ENCODE measurements at regions not wholly inside any gene's neighbourhood (a gene's known extent, or its start where the extent isn't known, plus 50 kb on each side); places are given as distances from the start of the nearest gene placed in this dataset.

DNA sequence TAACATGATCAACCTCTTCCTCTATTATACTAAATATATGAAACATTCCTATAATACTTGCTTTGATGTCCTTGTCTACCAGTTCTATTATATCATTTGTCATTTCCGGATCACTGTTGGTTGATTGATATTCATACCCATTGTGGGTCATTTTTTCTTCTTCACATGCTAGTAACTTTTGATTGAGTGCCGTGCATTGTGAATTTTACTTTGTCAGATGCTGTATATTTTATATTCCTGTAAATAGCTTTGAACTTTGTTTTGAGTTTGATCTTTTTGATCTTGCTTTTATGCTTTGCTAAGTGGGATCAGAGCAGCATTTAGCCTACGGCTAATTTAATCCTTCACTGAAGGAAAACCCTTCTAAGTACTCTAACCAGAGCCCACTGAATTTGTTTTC lies 168.9 kb upstream of the RAB6C start:
- Mint-ChIP-seq H3K27me3 (ENCODE audit: insufficient read depth, low read depth) (no peaks in the 10 kb centered on the region), H3K4me1 (peaks cover 7% of the 10 kb centered on the region)
- TF ChIP-seq, protein P1, sequence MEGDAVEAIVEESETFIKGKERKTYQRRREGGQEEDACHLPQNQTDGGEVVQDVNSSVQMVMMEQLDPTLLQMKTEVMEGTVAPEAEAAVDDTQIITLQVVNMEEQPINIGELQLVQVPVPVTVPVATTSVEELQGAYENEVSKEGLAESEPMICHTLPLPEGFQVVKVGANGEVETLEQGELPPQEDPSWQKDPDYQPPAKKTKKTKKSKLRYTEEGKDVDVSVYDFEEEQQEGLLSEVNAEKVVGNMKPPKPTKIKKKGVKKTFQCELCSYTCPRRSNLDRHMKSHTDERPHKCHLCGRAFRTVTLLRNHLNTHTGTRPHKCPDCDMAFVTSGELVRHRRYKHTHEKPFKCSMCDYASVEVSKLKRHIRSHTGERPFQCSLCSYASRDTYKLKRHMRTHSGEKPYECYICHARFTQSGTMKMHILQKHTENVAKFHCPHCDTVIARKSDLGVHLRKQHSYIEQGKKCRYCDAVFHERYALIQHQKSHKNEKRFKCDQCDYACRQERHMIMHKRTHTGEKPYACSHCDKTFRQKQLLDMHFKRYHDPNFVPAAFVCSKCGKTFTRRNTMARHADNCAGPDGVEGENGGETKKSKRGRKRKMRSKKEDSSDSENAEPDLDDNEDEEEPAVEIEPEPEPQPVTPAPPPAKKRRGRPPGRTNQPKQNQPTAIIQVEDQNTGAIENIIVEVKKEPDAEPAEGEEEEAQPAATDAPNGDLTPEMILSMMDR (IDR thresholded peaks at IDR 0.05) = no peak
- TF ChIP-seq EZH2 (IDR thresholded peaks at IDR 0.05) = no peak
- TF ChIP-seq EZH2phosphoT487 (IDR thresholded peaks at IDR 0.05) = no peak

DNA sequence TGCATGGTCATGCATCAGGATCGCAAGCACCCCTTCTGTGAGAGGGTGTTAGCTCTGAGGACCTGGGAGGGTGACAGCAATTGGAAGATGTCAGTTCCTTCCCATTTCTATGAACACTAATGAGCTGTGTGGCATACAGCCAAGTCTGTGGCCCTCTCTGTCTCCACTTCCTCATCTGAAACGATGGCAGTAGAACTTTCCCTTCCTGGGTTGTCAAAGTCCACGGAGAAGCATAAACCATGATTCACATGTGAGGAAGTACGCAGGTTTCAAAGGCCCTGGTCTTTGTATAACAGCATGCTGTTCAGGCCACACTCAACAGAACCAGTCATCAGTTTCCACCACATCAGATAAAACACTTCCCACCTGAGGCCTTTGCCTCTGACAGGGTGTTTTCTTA lies 167.4 kb upstream of the RAB6C start:
- no peaks in the 10 kb centered on the region for H3K36me3 ChIP-seq
- peaks cover 7% of the 10 kb centered on the region for H3K4me1 Mint-ChIP-seq
- H3K9me3 Mint-ChIP-seq = peaks cover 8% of the 10 kb centered on the region
- H3K27ac Mint-ChIP-seq = no peak overlapping the region
- DNase-seq (ENCODE audit: low spot score) = no peak
- no peak overlapping the region for H3K4me3 ChIP-seq
- H3K27me3 ChIP-seq = no peaks in the 10 kb centered on the region
- H3K36me3 Mint-ChIP-seq = no peaks in the 10 kb centered on the region
- H4K20me1 ChIP-seq (ENCODE audit: low read depth) = no peaks in the 10 kb centered on the region
- H3K4me2 ChIP-seq = no peak overlapping the region
- peaks cover 3% of the 10 kb centered on the region for H3K4me1 ChIP-seq
- H3K9ac ChIP-seq = no peak overlapping the region
- H3F3A ChIP-seq (ENCODE audit: low read depth) = no peaks in the 10 kb centered on the region
- no peaks in the 10 kb centered on the region for H3K79me2 ChIP-seq (ENCODE audit: low read depth)
- H2AFZ ChIP-seq (replicated peaks) = no peak overlapping the region
- no peak overlapping the region for H3K27ac ChIP-seq
- no peaks in the 10 kb centered on the region for H3K9me3 ChIP-seq (ENCODE audit: low read depth)
- TF ChIP-seq EZH2 (IDR thresholded peaks at IDR 0.05) = no peak
- TF ChIP-seq, protein P1 (IDR thresholded peaks at IDR 0.05) = no peak
- TF ChIP-seq EZH2phosphoT487 (IDR thresholded peaks at IDR 0.05) = no peak
- H3K4me3 Mint-ChIP-seq = no peak overlapping the region
- H3K27me3 Mint-ChIP-seq (ENCODE audit: insufficient read depth, low read depth) = no peaks in the 10 kb centered on the region

More for the DNA sequence above, 168.9 kb upstream of the RAB6C start:
- Histone ChIP-seq H3K9me3 (ENCODE audit: low read depth) (no peaks in the 10 kb centered on the region), H3K4me3 (no peak overlapping the region), H3K4me2 (no peak overlapping the region), H3K27me3 (no peaks in the 10 kb centered on the region), H3K36me3 (no peaks in the 10 kb centered on the region), H3K27ac (no peak overlapping the region), H3K79me2 (ENCODE audit: low read depth) (no peaks in the 10 kb centered on the region), H3K9ac (no peak overlapping the region), H4K20me1 (ENCODE audit: low read depth) (no peaks in the 10 kb centered on the region), H3F3A (ENCODE audit: low read depth) (peaks cover 8% of the 10 kb centered on the region), H3K4me1 (peaks cover 16% of the 10 kb centered on the region), H2AFZ (replicated peaks) (no peak overlapping the region)
- no peak overlapping the region for H3K4me3 Mint-ChIP-seq
- no peak for DNase-seq (ENCODE audit: low spot score)
- peaks cover 4% of the 10 kb centered on the region for H3K9me3 Mint-ChIP-seq
- H3K36me3 Mint-ChIP-seq = no peaks in the 10 kb centered on the region
- no peak overlapping the region for H3K27ac Mint-ChIP-seq

DNA sequence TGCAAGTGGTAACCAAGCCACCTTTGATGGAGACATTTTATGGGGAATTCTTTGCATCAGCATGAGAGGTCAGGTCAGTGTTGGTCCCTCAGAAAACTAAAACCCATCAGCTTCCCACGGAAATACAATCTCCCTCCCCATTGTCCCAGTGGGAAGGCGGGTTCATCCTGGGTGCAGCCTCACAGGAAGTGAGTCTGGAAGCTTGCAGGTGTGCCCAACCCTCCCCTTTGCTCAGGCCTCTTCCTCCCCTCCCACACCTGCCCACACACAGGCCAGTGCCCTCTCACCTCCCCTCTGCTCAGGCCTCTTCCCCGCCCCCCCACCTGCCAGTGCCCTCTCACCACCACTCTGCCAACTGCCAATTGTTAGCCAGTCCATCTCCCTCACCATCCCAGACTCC lies 166.8 kb upstream of the RAB6C start:
- H3K4me1 ChIP-seq = no peaks in the 10 kb centered on the region
- H3K36me3 Mint-ChIP-seq = peaks cover 2% of the 10 kb centered on the region
- H3K4me3 Mint-ChIP-seq = no peak overlapping the region
- H3K27me3 Mint-ChIP-seq (ENCODE audit: insufficient read depth, low read depth) = no peaks in the 10 kb centered on the region
- H3K4me3 ChIP-seq = no peak overlapping the region
- H4K20me1 ChIP-seq (ENCODE audit: low read depth) = no peaks in the 10 kb centered on the region
- no peak overlapping the region for H3K27ac ChIP-seq
- no peak overlapping the region for H2AFZ ChIP-seq (replicated peaks)
- no peaks in the 10 kb centered on the region for H3K36me3 ChIP-seq
- no peaks in the 10 kb centered on the region for H3K27me3 ChIP-seq
- peaks cover 6% of the 10 kb centered on the region for H3K4me1 Mint-ChIP-seq
- DNase-seq (ENCODE audit: low spot score) = no peak
- no peaks in the 10 kb centered on the region for H3K9me3 ChIP-seq (ENCODE audit: low read depth)
- peaks cover 11% of the 10 kb centered on the region for H3K9me3 Mint-ChIP-seq
- no peak overlapping the region for H3K4me2 ChIP-seq
- no peaks in the 10 kb centered on the region for H3K79me2 ChIP-seq (ENCODE audit: low read depth)
- H3K9ac ChIP-seq = no peak overlapping the region
- TF ChIP-seq EZH2phosphoT487 (IDR thresholded peaks at IDR 0.05) = no peak
- TF ChIP-seq, protein P1 (IDR thresholded peaks at IDR 0.05) = no peak
- TF ChIP-seq EZH2 (IDR thresholded peaks at IDR 0.05) = no peak
- no peak overlapping the region for H3K27ac Mint-ChIP-seq
- no peaks in the 10 kb centered on the region for H3F3A ChIP-seq (ENCODE audit: low read depth)

All from neural progenitor cell (in vitro differentiated cells).